HL-60 (cell line): ENCODE measurements at regions not wholly inside any gene's neighbourhood (a gene's known extent, or its start where the extent isn't known, plus 50 kb on each side); places are given as distances from the start of the nearest gene placed in this dataset.
"Not testable (repeated sequence)": the region's sequence is repeated elsewhere in the genome, so short reads cannot be mapped to it uniquely, and the experiment has no call there.

Experiments
- DNase-seq, 2 experiments: peaks; one replicate each; pipeline ENCODE4 v3.0.0-alpha.2; 2010 to 2020; ENCODE audit warnings: low read depth in 1 of 2, low spot score in 1 of 2
- H3K27ac ChIP-seq: fragments of 250-450 bp; sonication (Bioruptor Pico); replicated peaks from 2 replicates; pipeline ENCODE4 v1.5.1; 2020; ENCODE audit warnings: mild to moderate bottlenecking, moderate library complexity
- H3K27me3 ChIP-seq: fragments of 250-450 bp; sonication (Bioruptor Pico); 2 replicates; pipeline ENCODE4 v1.5.1; 2021; ENCODE audit warnings: mild to moderate bottlenecking, moderate library complexity; ENCODE audit not compliant: insufficient read depth, poor library complexity, severe bottlenecking
- H3K4me3 ChIP-seq: replicated peaks from 2 replicates; pipeline ENCODE4 v1.5.1; 2011; ENCODE audit warnings: mild to moderate bottlenecking, control low read depth, low read length; ENCODE audit not compliant: insufficient read depth
- GABPA ChIP-seq: IDR thresholded peaks from 2 replicates; pipeline ENCODE4 v1.6.1; 2012; ENCODE audit warnings: low read depth
- POLR2AphosphoS5 ChIP-seq: IDR thresholded peaks from 2 replicates; pipeline ENCODE4 v1.6.1; 2012; ENCODE audit warnings: low read depth
- SPI1 ChIP-seq: IDR thresholded peaks from 2 replicates; pipeline ENCODE4 v1.6.1; 2012; ENCODE audit warnings: low read depth, mild to moderate bottlenecking, borderline replicate concordance
- TF ChIP-seq, protein P1 (sequence below): IDR thresholded peaks from one replicate; pipeline ENCODE4 v1.5.1; 2011; ENCODE audit warnings: low read length, control low read depth, inconsistent platforms; ENCODE audit not compliant: insufficient read depth
- TF ChIP-seq, protein P2 (sequence below): IDR thresholded peaks from 2 replicates; pipeline ENCODE4 v1.6.1; 2012; ENCODE audit warnings: low read depth; ENCODE audit not compliant: insufficient replicate concordance

DNA sequence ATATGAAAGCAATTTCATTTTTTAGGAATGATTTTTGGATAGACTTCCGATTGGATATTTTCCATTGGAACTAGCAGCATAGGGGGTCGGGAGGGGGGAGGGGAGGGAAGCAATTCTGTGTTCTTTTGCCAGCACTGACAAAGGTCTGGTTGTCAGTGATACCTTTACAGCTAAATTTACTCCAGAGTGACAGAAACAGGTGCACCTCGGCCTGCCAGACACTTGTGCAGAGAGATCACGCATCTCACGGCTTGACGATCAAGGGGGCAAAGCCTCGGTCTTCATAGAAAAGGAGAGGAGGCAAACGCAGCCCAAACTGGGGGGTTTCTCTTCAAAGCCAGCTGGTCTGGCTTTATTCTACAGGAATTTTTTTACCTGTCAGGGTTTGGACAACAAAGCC lies 339.0 kb downstream of the TYW1 start:
- H3K27ac ChIP-seq, H3K27me3 ChIP-seq, DNase-seq, H3K4me3 ChIP-seq: not testable (repeated sequence)

DNA sequence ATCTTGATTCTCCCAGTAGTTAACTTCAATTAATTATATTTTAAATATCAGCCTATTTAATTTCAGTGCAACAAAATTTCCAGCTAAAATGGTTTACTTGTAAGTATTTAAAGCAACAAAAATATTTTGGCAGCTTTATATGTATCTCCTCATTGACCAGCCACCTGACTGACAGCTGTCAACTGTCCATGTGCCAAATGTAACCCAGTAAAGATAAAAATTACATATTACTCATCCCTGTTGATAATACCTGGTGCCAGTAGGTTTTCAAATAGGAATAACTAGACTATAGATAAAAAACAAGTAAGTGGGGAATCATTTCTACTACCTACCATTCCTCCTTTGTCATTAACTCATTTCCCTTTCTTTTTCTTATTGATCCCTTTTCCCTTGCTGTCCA lies 341.9 kb downstream of the TYW1 start:
- H3K27ac ChIP-seq, DNase-seq, H3K27me3 ChIP-seq, H3K4me3 ChIP-seq: not testable (repeated sequence)

DNA sequence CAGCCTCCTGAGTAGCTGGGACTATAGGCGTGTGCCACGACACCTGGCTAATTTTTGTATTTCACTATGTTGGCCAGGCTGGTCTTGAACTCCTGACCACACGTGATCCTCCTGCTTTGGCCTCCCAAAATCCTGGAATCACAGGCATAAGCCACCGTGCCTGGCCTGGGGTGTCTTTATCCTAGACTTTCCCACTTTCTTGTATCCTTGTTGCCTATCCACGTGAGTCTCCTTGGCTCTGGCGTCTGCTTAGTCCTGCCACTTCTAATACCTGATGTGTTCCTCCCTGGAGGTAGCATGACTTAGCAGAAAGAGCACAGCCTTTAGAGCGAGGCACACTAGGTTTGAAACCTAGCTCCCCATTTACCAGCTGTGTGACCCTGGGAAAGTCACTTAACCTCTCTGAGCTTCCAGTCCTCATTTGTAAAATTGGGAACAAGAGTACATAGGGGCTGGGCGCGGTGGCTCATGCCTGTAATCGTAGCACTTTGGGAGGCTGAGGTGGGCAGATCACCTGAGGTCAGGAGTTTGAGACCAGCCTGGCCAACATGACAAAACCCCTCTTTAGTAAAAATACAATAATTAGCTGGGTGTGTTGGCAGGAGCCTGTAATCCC lies 344.6 kb downstream of the TYW1 start:
- TF ChIP-seq, protein P1, sequence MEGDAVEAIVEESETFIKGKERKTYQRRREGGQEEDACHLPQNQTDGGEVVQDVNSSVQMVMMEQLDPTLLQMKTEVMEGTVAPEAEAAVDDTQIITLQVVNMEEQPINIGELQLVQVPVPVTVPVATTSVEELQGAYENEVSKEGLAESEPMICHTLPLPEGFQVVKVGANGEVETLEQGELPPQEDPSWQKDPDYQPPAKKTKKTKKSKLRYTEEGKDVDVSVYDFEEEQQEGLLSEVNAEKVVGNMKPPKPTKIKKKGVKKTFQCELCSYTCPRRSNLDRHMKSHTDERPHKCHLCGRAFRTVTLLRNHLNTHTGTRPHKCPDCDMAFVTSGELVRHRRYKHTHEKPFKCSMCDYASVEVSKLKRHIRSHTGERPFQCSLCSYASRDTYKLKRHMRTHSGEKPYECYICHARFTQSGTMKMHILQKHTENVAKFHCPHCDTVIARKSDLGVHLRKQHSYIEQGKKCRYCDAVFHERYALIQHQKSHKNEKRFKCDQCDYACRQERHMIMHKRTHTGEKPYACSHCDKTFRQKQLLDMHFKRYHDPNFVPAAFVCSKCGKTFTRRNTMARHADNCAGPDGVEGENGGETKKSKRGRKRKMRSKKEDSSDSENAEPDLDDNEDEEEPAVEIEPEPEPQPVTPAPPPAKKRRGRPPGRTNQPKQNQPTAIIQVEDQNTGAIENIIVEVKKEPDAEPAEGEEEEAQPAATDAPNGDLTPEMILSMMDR: no peak
- TF ChIP-seq SPI1 (no peak), POLR2AphosphoS5 (no peak), GABPA (no peak)
- TF ChIP-seq, protein P2, sequence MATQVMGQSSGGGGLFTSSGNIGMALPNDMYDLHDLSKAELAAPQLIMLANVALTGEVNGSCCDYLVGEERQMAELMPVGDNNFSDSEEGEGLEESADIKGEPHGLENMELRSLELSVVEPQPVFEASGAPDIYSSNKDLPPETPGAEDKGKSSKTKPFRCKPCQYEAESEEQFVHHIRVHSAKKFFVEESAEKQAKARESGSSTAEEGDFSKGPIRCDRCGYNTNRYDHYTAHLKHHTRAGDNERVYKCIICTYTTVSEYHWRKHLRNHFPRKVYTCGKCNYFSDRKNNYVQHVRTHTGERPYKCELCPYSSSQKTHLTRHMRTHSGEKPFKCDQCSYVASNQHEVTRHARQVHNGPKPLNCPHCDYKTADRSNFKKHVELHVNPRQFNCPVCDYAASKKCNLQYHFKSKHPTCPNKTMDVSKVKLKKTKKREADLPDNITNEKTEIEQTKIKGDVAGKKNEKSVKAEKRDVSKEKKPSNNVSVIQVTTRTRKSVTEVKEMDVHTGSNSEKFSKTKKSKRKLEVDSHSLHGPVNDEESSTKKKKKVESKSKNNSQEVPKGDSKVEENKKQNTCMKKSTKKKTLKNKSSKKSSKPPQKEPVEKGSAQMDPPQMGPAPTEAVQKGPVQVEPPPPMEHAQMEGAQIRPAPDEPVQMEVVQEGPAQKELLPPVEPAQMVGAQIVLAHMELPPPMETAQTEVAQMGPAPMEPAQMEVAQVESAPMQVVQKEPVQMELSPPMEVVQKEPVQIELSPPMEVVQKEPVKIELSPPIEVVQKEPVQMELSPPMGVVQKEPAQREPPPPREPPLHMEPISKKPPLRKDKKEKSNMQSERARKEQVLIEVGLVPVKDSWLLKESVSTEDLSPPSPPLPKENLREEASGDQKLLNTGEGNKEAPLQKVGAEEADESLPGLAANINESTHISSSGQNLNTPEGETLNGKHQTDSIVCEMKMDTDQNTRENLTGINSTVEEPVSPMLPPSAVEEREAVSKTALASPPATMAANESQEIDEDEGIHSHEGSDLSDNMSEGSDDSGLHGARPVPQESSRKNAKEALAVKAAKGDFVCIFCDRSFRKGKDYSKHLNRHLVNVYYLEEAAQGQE: no peak
- DNase-seq: no peak
- Histone ChIP-seq H3K27ac (no peak overlapping the region), H3K4me3 (no peak overlapping the region), H3K27me3 (no peaks in the 10 kb centered on the region)

DNA sequence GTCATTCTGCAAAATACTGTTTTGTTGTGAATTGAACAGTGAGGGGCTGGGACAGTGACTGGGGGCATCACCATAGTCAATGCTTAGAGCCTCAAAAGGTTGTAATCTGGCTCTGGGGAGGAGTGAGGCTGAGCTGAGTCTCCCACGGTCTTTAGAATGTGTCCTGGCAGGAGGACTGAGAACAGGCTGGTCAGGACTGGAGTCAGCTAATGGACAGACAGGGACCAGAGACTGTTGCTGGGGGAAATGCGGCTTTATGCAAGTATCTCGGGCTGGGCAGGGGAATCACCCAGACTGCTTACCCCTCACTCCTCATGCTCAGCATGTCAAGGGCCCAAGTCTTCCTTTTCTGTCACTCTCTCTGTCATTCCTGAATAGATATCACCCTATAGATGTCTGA lies 346.5 kb downstream of the TYW1 start:
- no peak for DNase-seq
- Histone ChIP-seq H3K27me3 (no peaks in the 10 kb centered on the region), H3K4me3 (no peak overlapping the region), H3K27ac (no peak overlapping the region)
- TF ChIP-seq, protein P2: no peak
- no peak for TF ChIP-seq POLR2AphosphoS5
- TF ChIP-seq, protein P1: no peak
- TF ChIP-seq GABPA: no peak
- TF ChIP-seq SPI1: no peak

DNA sequence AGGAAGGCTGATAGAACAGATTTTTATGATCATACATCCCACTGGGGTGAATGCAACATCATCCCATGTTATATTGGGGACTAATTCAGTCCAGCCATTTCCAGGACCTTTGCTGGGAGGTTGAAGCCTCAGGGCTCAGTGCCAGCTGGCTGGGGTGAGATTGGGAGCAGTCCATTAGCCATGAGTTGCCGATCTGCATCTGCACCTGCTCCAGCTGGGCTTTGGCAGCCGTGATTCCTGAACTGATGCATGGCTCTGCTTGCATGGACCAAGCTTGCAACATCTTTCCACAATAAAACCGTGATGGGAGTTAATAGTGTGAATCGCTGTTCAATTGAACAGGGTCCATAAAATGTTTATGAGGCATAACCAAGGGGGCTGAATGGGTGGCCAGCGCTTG lies 346.9 kb downstream of the TYW1 start:
- H3K27me3 ChIP-seq: no peaks in the 10 kb centered on the region
- TF ChIP-seq, protein P2: no peak
- TF ChIP-seq POLR2AphosphoS5 (no peak), GABPA (no peak), SPI1 (no peak)
- TF ChIP-seq, protein P1: no peak

More for the DNA sequence above, 346.9 kb downstream of the TYW1 start:
- H3K4me3 ChIP-seq: no peak overlapping the region
- DNase-seq: no peak
- no peak overlapping the region for H3K27ac ChIP-seq
